HG02970 (cell line): ENCODE measurements at regions not wholly inside any gene's neighbourhood (a gene's known extent, or its start where the extent isn't known, plus 50 kb on each side); places are given as distances from the start of the nearest gene placed in this dataset.

Source experiments
- ATAC-seq: cut with Tn5 transposase; IDR thresholded peaks from one replicate; pipeline ENCODE4 v1.9.1; 2021; ENCODE audit warnings: mild to moderate bottlenecking, moderate library complexity, moderate number of reproducible peaks; ENCODE audit not compliant: unreplicated experiment, low FRiP score

GRCh38 chr10:29767968-29768367, 133.2 kb upstream of the SVIL start:
- ATAC-seq: no peak

- no peak for ATAC-seq
These were observed 132.0 kb upstream of the SVIL start for GRCh38 chr10:29766753-29767152.

GRCh38 chr10:29765330-29765729, 130.6 kb upstream of the SVIL start:
- no peak for ATAC-seq

- no peak for ATAC-seq
These were observed 128.6 kb upstream of the SVIL start for GRCh38 chr10:29763396-29763795.

GRCh38 chr10:29761916-29762315, 127.1 kb upstream of the SVIL start:
- ATAC-seq: no peak

- ATAC-seq: no peak
These were observed 125.5 kb upstream of the SVIL start for GRCh38 chr10:29760138-29760900.

- no peak for ATAC-seq
These were observed 123.0 kb upstream of the SVIL start for GRCh38 chr10:29757551-29758297.

GRCh38 chr10:29756451-29756850, 121.7 kb upstream of the SVIL start:
- ATAC-seq: no peak

- no peak for ATAC-seq
These were observed 118.5 kb upstream of the SVIL start for GRCh38 chr10:29753283-29753682.

GRCh38 chr10:29751684-29752083, 116.9 kb upstream of the SVIL start:
- no peak for ATAC-seq

GRCh38 chr10:29751240-29751639, 116.5 kb upstream of the SVIL start:
- no peak for ATAC-seq

GRCh38 chr10:29749150-29749549, 114.4 kb upstream of the SVIL start:
- ATAC-seq: no peak

GRCh38 chr10:29748109-29748650, 113.4 kb upstream of the SVIL start:
- no peak for ATAC-seq

GRCh38 chr10:29746080-29746797, 111.5 kb upstream of the SVIL start:
- ATAC-seq: no peak

GRCh38 chr10:29740981-29741545, 106.3 kb upstream of the SVIL start:
- no peak for ATAC-seq

GRCh38 chr10:29738341-29738740, 103.6 kb upstream of the SVIL start:
- no peak for ATAC-seq

- ATAC-seq: no peak
These were observed 102.4 kb upstream of the SVIL start for GRCh38 chr10:29737074-29737593.

- no peak for ATAC-seq
These were observed 101.7 kb upstream of the SVIL start for GRCh38 chr10:29736366-29737073.

GRCh38 chr10:29735628-29736365, 101.0 kb upstream of the SVIL start:
- ATAC-seq: peak; percentile 61
